B cell (primary cell): ENCODE measurements at regions not wholly inside any gene's neighbourhood (a gene's known extent, or its start where the extent isn't known, plus 50 kb on each side); places are given as distances from the start of the nearest gene placed in this dataset.

ENCODE experiments used
- EZH2 ChIP-seq: IDR thresholded peaks from 2 replicates; pipeline ENCODE4 v1.6.1; 2012; ENCODE audit warnings: borderline replicate concordance, low read depth, mild to moderate bottlenecking, moderate library complexity, low read length; ENCODE audit not compliant: insufficient read depth, poor library complexity, severe bottlenecking
- TF ChIP-seq, protein P1 (sequence below): fragments of 200-600 bp; IDR thresholded peaks from one replicate; pipeline ENCODE4 v1.8.0; 2022; ENCODE audit warnings: antibody characterized with exemption, mild to moderate bottlenecking

DNA sequence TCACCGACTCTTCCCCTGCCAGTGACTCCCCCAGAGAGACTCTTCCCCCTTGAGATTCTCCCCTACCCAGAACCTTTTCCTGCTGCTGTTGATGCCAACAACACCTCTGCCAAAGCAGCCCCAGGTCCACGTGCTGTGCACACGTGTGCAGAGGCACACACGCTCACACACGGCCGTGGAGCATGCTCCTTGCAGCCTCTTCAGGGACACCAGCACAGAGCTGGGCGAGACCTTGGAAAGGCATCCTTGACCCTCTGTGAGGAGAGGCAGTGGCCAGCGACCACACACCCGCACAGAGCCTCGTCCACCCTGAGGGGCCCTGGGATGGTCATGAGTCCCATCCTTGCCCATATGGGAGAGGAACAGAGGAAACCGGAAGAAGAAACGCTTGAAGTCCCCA, 181.9 kb downstream of the RBFOX3 start:
- TF ChIP-seq, protein P1, sequence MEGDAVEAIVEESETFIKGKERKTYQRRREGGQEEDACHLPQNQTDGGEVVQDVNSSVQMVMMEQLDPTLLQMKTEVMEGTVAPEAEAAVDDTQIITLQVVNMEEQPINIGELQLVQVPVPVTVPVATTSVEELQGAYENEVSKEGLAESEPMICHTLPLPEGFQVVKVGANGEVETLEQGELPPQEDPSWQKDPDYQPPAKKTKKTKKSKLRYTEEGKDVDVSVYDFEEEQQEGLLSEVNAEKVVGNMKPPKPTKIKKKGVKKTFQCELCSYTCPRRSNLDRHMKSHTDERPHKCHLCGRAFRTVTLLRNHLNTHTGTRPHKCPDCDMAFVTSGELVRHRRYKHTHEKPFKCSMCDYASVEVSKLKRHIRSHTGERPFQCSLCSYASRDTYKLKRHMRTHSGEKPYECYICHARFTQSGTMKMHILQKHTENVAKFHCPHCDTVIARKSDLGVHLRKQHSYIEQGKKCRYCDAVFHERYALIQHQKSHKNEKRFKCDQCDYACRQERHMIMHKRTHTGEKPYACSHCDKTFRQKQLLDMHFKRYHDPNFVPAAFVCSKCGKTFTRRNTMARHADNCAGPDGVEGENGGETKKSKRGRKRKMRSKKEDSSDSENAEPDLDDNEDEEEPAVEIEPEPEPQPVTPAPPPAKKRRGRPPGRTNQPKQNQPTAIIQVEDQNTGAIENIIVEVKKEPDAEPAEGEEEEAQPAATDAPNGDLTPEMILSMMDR: no peak
- TF ChIP-seq EZH2: no peak
